Epidermal melanocyte (primary cell): ENCODE measurements at regions not wholly inside any gene's neighbourhood (a gene's known extent, or its start where the extent isn't known, plus 50 kb on each side); places are given as distances from the start of the nearest gene placed in this dataset.

Experiments used
- DNase-seq: peaks from one replicate; pipeline ENCODE4 v3.0.0; 2011; ENCODE audit warnings: low spot score; ENCODE audit not compliant: insufficient read length

DNA sequence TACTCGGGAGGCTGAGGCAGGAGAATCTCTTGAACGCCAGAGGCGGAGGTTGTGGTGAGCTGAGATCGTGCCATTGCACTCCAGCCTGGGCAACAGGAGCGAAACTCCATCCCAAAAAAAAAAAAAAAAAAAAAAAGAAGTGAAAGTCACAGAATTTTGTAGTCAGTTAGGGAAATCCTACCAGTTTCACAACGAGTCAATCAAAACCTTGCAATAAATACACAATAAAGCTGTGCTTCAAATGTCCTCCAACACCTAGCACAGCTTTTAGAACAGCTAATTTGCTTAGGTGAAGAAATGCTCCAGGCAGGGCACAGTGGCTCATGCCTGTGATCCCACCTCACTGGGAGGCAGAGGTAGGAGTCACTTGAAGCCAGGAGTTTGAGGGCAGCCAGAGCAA lies 112.8 kb upstream of the ATF7IP start:
- DNase-seq: no peak

DNA sequence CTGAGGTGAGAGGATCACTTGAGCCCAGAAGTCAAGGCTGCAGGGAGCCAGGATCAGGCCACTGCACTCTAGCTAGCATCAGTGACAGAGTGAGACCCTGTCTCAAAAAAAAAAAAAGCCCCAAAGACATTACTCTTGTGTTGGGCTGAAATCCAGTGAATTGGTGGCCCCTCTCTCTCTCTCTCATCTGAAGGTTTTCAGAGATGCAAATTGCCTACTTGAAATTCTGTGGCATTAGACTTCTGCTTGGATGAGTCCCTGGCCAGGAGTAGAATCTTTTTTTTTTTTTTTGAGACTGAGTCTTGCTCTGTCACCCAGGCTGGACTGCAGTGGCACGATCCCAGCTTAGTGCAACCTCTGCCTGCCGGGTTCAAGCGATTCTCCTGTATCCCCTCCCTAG lies 112.0 kb upstream of the ATF7IP start:
- DNase-seq: no peak

DNA sequence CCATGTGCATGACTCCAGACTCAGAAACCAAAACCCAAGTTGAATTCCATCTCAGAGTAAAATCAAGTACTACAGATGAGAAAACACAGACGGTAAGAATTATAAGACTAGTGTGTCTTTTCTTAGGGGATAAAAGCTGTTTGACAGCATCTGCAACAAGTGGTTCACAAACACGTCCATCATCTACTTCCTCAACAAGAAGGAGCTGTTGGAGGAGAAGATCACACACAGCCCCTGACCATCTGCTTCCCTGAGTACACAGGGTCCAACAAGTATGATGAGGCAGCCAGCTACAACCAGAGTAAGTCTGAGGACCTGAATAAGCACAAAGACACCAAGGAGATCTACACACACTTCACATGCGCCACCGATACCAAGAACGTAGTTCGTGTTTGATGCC lies 110.7 kb upstream of the ATF7IP start:
- DNase-seq: no peak

DNA sequence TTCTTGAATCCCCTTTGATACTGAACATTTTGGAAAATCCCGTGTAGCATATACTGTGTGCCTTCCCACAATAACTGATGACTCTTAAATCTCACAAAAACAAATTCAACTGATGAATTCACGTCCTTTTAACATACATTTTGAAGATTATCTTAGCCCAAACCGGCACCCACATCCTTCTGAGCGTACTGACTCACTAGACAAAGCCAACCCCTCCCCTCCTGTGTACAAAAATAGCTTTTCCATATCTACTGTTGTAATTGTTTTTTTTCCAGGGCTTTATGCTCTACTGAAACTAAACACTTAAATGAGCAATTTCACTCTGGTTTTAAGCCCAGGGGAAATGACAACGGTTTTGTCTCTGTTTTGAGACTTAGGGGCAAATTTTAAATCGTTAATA lies 109.4 kb upstream of the ATF7IP start:
- DNase-seq: no peak

DNA sequence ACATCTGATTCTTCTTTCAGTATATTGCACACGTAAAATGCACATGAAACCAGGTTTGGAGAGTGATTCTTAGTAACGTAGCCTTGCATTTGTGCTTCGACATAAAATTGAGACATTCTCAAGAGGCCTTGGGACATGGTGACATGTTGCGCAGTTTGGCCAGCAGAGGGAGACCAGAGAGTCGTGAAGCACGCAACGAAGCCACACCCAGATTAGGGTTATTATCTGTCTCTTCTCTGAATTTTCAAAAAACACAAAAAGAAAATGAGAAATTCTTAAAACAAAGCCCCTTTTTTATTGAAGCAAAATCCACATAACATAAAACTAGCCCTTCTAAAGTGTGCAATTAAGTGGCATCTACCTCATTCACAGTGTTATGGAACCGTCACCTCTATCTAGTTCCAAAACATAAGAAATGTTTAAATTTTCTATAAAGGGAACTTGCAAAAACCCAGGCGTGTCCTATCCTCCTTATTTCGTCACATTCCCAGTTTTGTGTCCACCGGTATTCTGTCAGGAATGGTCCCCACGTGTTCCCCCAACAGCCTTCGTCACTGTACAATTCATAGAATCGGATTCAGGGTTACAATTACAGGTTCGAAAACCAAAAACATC lies 108.8 kb upstream of the ATF7IP start:
- no peak for DNase-seq

DNA sequence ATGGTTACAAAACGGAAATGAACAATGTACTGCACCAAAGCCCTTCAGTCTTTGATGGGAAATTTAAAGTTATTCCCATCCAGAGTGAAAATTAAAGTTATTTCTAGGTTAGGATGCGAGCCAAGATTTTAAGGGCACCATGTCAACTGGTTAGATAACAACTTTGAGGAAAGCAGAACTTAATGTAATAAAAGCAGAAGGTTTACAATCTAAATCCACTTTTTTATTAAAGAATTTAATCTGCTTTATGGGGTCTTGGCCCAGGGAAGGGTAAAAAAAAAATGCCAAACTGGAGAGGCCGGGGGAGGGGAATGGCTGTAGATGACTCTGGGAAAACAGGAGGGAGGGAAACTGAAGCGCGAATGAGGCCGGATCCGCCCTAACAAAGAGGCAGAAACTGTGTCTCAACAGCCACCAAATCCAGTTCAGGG lies 108.2 kb upstream of the ATF7IP start:
- DNase-seq: no peak

DNA sequence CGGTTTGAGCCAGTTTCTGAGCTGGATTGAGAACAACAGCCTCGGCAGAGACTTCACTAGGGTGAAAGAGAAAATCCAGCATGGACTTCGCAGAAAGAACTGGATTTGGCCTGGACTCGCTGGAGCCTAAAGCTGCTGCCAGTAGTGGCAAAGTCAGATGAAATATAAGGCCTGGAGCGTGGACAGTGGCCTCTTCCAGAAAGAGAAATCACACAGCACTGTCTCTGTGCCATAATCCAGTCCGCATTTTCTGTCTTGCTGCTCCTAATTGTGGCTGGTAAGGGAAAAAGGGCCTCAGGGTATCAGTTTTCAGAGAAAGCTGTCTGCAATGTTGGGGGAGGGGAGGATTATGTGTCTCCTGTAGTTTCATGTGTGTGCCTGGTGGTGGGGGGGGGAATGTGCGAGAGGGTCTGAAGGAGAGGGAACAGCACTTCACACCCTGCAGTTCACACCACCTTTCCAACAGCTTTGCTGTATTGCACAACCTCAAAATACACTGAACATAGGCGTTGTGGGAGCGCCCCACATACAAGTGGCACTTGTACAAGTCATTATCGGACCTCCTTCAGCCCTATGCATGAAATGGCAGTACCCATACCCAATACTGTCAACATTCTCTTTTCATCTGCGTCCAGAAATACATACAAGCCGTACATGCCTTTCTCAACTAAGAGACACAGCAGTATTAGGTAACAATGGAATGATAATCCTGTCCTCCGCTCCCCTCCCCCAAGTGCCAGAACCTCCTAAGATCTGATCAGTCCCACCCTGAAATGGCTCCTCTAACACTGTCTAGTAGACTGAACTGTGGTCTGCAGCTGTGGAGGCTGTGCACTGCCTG lies 107.5 kb upstream of the ATF7IP start:
- DNase-seq: peak; percentile 67

DNA sequence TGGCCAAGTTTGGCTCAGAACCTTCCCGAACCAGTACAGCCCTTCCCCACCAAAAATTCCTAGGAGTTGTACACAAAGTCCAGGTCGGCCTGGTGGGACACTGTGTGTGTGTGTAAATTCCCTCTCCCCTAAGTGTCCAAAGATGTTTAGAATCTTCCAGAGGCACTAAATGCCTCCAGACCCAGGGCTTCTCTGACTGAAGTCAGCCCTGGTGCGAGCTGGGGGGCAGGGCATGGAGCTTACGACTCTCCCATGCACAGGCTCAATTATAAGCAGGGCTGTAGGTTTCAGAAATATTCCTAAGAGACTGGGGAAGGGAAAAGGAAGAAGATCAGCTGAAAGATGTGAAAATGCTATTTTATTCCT lies 106.9 kb upstream of the ATF7IP start:
- no peak for DNase-seq

DNA sequence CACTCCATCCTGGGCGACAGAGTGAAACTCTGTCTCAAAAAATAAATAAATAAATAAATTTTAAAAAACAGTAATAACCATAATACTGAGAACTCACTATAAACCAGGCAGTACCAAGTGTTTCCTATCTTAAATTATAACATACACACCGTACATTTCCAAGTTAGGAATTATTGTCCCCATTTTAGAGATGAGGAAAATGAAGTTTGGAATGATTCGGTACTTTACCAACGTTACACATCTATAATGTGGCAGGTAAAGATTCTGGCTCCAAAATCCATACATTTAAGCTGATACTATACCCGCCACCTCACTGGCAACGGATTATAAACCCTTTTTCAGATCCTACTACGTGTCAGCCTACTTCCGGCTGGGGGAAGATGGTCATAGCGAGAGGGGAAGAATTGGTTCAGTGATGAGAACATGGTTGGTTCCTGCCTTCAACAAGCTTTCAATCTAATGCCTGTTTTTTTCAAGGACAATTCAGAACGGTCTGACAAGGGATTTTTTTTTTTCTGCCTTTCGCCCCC lies 105.9 kb upstream of the ATF7IP start:
- no peak for DNase-seq

DNA sequence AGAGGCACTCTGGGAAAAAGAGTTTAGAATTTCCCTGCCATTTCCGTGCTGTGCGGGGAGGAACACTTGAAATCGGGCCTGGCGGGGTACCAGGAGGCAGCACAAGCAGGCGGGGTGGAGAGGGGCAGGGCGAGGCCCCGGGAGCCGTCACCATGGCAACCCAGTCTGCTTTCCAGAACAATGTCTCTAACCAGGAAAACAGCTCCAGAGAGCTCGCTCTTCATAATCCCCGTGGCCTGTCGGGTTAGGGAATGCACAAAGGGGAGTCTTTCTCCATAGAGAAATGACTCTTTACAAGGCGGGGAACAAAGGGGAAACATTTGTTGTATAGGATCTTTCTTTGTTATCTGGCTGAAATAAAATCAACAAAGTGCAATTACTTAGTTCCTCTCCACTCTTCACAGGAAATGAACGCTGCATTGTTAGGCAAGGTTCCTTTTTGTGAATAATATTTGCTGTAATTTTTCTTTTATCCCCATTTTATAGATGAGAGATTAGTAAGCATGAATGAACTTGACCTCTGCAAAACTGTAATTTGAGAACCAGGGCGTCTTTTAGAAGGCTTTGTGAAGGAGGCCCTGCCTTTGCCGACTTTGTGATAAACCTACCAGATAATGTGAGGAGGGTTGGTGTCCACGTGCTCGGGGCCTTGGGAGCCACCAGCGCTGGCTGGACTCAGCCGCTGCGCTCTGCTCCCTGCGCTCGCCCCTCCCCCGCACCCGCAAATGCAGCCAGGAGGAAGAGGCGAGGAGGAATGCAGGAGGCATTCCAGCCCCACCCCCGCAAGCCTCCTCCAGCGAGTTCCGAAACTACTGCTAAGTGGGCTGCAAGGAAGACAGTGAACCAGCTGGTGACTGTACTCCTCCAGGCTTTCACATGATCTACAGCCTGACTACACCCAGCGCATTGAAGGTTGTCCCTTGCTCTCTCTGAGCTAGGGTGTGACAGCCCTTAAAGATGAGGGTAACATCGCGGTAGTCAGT lies 105.2 kb upstream of the ATF7IP start:
- peak; percentile 47 for DNase-seq

DNA sequence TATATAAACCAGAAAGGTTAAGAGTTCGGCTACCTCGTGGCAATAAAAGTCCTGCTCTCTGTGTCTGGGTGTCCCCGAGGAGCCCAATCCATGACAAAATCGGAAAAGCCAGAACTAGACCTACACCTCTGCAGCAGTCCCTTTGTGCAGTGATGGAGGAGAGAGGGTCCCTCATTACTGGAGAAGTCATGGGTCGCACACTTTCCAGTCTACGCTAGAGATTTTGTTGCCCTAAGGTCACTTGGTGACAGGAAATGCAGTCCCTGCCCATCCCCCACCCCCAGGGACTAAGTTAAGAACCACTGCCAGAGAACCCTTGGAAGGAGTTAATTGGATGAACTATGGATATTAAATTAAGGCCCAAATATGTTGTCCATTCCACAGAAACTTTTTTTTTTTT lies 104.4 kb upstream of the ATF7IP start:
- DNase-seq: no peak

DNA sequence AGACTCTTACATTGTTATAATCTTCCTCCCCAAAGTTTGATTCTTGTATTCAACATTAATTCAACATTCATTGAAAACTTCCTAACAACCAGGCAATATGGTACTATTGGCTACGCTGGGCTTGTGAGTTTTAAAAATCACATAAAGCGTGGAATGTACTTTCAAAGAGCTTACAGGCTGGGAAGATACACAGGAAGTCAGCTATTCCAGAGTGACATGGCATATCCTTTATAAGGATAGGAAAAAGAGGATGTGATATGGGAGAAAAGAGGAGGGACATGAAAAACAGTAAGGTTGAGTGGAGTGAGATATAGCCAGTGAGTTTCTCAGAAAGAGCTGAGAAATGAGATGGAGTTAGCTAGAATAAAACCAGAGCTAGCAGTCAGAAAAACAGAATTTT lies 103.6 kb upstream of the ATF7IP start:
- DNase-seq: no peak

DNA sequence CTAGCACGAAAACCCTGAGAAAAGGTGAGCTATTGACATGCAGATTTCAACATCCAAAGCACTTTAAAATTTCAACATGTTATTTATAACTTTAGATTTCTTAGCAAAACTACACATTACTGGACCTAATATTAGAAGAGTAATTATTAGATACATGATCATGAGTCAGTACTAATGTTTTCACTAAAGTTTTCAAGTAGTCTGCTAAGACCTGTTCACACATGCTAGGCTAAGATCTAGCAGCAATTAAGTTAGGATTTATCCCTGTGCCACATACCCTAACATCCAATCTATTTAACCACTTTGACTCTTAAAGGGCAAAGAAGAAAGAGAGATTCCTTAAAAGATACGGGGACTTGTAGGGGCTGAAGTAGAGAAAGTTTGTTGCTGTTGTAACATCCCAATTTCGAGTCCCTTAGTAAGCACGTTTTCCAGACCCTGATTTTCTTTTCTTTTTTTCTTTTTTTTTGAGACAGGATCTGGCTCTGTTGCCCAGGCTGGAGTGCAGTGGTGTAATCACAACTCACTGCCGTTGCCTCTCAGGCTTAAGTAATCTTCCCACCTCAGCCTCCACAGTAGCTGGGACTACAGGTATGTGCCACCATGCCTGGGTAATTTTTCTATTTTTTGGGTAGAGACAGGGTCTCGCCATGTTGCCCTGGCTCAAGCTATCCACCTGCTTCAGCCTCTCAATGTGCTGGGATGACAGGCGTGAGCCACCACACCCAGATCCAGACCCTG lies 102.5 kb upstream of the ATF7IP start:
- no peak for DNase-seq

DNA sequence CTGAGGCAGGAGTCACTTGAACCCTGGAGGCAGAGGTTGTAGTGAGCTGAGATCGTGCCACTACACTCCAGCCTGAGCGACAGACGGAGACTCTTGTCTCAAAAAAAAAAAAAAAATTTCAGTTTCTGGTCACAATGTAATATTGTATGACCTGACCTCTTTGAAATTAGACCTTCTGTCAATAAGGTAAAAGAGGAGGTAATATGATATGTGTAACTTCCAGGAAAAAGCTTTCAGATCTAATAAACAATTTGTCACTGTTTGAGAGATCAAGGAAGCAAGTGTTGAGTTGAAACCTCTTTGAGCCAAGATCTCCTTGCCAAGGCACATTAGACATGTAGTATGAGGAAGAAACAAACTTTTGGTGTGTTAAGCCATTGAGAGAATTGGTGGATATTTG lies 101.7 kb upstream of the ATF7IP start:
- no peak for DNase-seq

DNA sequence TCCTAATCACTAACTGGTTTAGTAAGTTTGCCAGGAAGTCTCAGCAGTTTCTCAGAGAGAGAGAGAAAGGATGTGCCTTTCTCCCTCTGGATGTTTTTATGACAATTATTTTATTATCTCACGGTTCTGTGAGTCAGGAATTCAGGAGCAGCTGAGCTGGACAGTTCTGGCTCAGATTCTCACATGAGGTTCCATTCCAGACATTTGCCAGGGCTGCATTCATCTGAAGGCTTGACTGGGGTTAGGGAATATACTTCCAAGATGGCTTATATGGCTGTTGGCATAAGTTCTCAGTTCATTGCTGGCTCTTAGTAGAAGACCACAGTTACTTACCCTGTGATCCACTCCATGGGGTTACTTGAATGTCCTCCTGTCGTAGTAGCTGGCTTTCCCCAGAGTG lies 101.2 kb upstream of the ATF7IP start:
- no peak for DNase-seq

DNA sequence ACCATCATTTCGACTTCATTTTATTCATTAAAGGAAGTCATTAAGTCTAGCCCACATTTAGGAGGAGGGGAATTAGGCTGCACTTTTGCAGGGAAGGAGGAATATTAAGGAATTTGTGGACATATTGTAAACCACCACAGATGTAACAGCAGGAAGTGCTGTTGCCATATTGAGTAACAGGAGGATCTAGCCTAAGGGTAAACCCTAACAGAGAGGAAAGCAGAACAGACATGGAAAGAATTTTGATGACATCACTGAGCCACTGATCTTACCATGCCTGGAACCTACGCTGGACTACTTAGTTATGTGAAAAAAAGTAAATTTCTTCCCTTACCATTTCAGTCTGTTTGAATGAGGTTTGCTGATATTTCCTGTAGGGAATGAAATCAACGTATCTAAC lies 100.7 kb upstream of the ATF7IP start:
- no peak for DNase-seq

DNA sequence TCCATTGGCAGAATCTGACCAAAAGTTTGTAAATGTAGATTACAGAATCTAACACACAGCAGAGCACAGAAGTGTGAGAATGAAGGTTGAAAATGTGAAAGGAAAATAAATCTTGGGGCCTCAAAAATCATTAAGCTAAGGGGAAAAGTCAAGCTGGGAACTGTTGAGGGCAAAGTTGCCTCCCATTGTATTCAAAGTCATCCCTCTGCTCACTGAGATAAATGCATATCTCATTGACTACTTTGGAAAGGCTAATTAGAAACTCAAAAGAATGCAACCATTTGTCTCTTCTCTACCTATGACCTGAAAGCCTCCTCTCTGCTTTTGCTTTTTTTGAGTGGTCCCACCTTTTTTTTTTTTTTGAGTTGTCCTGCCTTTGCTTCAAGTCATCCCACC lies 97.4 kb upstream of the ATF7IP start:
- no peak for DNase-seq

DNA sequence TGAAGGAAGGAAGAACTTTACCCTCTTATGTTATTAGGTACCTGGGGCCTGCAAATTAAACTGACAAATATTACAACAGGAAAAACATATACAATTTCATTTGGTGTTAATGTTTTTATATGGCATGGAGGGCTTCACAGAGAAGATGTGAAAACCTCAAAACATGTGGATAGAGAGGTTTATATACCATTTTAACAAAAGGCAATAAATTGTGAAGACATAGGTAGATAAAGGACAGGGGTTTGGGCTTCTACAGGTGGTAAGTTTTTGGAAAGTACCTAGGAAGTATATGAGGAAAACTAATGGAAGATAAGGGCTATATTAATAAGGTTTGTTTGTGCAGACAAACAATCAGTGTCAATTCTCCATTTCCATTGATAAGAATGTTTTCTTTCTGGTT lies 95.1 kb upstream of the ATF7IP start:
- no peak for DNase-seq

DNA sequence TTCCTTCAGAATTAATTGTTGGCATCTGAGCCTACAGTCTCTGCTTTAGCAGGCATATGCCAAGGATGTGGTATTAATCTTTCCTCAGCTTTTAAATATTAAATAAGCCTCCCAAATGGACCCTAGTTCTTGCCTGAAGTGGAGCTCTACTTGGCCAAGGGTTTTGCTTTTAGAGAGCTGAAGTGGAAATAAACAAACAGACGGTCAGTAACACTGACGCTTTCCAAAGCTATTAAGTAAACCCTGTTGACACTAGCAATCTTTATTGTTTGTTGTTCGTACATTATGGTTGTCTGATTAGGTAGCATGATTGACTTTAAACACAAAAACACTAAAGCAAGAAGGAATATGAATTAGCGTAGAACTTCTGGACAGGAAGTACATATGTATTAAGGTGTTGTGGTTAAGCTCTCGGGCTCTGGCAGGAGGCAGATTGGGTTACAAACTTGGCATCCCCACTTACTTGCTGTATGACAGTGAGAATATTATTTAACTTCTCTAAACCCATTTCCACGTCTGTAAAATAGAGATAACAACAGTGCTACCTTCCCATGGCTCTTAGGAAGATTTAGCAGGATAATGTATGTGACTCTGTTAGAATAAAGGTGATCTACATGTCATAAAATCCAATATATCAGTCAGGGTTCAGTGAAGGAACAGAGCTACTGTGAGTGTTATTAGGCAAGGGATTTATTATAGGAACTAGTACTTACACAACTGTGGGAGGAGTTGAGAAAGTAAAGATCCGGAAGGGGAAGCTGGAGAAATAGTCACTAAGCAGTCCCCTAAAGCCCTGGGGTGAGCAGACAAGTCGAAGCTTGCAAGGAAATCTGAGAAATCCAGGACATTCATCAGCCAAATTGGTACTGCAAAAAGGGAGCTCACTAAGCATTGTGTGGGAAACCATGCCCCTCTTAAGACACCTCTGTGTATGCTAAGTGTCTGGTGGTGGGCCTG lies 92.2 kb upstream of the ATF7IP start:
- DNase-seq: no peak

DNA sequence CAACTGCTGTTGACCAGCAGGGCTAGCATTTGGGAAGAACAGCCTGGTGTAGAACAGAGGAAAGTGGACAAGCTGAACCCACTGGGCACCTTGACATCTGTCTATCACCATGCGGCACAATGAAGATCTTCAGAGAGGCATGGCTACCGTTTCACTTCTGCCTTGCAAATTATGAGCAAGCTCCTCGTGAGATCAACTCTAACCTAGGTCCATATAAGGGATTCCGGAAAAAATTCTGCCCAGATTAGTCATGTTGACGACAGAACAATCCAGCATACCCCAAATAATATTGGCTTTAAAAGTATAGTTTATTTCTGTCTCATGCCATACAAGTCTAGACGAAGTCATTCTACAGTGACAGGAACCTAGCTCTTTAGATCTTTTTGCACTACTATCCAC lies 91.6 kb upstream of the ATF7IP start:
- DNase-seq: no peak
